ENCODE measurements at regions not wholly inside any gene's neighbourhood (a gene's known extent, or its start where the extent isn't known, plus 50 kb on each side); places are given as distances from the start of the nearest gene placed in this dataset.

DNA sequence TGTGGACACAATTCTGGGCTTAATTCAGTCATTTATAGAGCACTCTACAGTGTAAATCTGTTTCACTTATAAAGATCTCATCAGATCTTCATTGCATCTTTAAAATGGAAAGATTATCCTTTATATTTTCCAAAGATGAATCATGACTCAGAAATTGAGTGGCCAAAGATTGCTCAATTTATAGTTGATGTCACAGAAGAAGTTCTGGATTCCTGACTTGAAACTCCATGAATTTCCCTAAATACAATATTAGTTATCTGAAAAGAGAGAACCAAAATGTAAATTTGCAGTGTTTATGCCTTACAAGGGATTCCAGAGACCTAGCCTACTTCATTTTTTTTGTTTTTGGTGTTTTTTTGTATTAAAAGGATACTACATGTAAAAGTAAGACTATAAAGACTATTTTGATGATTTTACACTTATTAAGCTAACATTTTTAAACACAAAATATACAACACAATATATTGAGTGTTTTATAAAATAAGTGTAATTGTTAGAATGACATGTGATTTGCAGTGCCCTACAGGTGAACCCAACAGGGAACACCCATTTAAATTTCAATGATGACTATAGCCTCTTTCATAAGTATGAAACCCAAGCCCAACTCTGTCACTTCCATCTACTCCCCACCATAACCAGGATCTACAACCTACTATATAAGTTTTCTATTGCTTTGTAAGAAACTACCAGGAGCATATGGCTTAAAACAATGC, 183.5 kb downstream of the PCDH7 start:
- Histone ChIP-seq H3K36me3 (ENCODE audit: control insufficient read depth, insufficient read depth, low read length) (no peaks in the 10 kb centered on the region), H3K27me3 (ENCODE audit: control insufficient read depth, insufficient read depth, low read length) (no peaks in the 10 kb centered on the region), H3K4me3 (ENCODE audit: low read depth, low read length) (no peak overlapping the region)
- no peak for DNase-seq (ENCODE audit: low read depth)
- TF ChIP-seq, protein P1, sequence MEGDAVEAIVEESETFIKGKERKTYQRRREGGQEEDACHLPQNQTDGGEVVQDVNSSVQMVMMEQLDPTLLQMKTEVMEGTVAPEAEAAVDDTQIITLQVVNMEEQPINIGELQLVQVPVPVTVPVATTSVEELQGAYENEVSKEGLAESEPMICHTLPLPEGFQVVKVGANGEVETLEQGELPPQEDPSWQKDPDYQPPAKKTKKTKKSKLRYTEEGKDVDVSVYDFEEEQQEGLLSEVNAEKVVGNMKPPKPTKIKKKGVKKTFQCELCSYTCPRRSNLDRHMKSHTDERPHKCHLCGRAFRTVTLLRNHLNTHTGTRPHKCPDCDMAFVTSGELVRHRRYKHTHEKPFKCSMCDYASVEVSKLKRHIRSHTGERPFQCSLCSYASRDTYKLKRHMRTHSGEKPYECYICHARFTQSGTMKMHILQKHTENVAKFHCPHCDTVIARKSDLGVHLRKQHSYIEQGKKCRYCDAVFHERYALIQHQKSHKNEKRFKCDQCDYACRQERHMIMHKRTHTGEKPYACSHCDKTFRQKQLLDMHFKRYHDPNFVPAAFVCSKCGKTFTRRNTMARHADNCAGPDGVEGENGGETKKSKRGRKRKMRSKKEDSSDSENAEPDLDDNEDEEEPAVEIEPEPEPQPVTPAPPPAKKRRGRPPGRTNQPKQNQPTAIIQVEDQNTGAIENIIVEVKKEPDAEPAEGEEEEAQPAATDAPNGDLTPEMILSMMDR (IDR thresholded peaks at IDR 0.05; ENCODE audit: insufficient read depth, low read length, poor library complexity, severe bottlenecking) = no peak

DNA sequence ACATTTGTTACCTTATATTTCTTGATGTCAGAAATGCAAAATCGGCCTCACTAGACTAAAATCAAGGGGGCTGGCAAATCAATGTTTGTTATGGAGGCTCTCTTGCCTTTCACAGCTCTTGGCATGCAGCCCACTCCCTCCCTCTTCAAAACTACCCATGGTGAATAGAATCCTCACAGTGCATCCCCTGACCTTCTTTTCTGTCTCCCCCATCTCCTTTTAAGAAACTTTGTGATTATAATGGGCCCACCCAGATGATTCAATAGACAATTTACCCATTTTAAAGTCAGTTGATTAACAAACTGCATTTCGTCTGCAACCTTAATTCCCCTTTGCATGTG, 184.0 kb downstream of the PCDH7 start:
- no peak overlapping the region for H3K4me3 ChIP-seq (ENCODE audit: low read depth, low read length)
- no peak for DNase-seq (ENCODE audit: low read depth)
- H3K36me3 ChIP-seq (ENCODE audit: control insufficient read depth, insufficient read depth, low read length) = no peaks in the 10 kb centered on the region
- TF ChIP-seq, protein P1 (IDR thresholded peaks at IDR 0.05; ENCODE audit: insufficient read depth, low read length, poor library complexity, severe bottlenecking) = no peak
- no peaks in the 10 kb centered on the region for H3K27me3 ChIP-seq (ENCODE audit: control insufficient read depth, insufficient read depth, low read length)

DNA sequence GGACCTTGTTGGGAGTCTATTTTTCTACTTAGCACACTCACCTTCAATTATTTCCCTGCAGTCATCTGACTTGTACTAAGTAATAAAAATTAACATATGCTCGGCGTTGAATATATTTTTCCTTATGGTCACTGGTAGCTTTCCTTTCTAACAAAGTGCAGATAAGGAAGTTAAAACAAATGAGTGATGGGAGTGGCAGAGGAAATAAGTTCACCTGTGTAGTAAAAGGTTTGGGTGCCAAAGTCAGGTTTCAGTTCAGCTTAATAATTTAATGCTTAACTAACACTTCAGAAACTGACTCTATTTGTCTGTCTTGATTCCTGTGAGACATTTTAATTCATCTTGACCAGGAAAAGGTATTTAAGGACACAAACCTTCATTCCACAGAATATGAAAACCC, 184.4 kb downstream of the PCDH7 start:
- no peak for DNase-seq (ENCODE audit: low read depth)
- H3K4me3 ChIP-seq (ENCODE audit: low read depth, low read length) = no peak overlapping the region
- TF ChIP-seq, protein P1 (IDR thresholded peaks at IDR 0.05; ENCODE audit: insufficient read depth, low read length, poor library complexity, severe bottlenecking) = no peak
- no peaks in the 10 kb centered on the region for H3K27me3 ChIP-seq (ENCODE audit: control insufficient read depth, insufficient read depth, low read length)
- H3K36me3 ChIP-seq (ENCODE audit: control insufficient read depth, insufficient read depth, low read length) = no peaks in the 10 kb centered on the region

DNA sequence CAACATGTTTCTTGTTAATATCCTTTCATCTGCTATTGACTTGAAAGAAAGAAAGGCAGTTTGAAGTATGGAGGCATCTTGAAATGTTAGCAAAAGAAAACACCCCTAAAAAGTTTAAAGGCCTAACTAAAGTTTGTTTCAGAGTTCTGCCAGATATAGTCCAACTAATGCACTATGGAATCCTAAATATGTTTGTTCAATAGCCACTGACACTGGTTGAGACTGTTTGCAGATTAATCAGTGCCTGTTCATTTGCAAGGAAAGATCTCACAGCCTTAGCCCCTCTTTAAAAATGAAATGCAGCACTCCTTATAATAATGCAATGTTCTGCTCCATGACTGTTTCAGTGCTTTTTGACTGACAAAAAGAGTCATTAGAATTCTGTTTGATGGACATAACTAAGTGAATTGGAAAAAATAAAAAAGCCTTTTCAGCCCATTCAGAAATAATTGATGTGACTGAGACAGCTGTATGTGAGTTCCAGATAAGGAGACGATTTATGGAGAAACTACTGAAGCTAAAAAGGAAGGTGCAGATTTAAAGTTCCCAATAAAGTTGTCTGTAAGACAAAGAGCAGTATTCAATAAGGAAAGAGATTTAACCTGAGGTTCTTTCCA, 192.0 kb downstream of the PCDH7 start:
- Histone ChIP-seq H3K4me3 (ENCODE audit: low read depth, low read length) (no peak overlapping the region), H3K36me3 (ENCODE audit: control insufficient read depth, insufficient read depth, low read length) (no peaks in the 10 kb centered on the region), H3K27me3 (ENCODE audit: control insufficient read depth, insufficient read depth, low read length) (no peaks in the 10 kb centered on the region)
- no peak for DNase-seq (ENCODE audit: low read depth)
- TF ChIP-seq, protein P1 (IDR thresholded peaks at IDR 0.05; ENCODE audit: insufficient read depth, low read length, poor library complexity, severe bottlenecking) = no peak

DNA sequence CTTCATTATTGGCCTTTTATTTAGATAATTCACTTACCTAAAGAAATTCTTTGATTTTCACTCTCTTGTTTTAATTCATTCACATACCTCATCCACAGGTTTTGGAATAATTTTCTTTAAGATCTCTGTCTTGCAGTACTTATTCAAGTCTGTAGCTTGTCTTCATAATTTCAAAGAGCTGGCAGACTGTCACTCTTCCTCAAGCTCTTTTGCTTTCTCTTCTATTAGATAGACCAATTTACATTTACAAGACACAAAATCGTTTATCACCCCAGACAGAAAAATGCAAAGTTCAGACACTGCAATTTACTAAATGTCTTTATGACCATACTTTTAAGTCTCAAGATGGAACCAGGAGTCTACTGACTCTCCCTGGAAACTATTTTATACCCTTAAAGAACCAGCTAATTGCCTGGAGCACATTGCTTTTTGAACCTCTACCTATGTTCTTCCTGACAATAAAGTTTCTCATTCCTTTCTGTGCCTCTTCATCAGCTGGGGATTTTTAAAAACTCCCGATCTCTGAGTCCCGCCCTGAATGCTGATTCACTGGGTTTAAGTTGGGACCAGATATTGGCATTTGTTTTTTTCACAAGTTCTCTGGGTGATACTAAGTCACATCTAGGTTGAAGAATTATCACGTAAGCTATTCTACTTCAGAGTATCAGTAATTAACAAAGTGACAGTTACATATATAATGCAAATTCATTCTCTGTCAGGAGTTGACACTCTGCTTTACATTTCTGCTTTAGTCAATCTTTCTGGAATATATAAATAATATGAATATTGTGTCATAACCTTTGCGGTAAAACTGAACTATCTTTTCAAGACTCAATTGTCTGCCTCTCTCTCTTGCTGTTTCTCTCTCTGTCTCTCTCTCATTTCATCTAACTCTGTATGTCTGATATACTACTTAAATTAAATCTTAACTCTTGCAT, 196.4 kb downstream of the PCDH7 start:
- TF ChIP-seq, protein P1 (IDR thresholded peaks at IDR 0.05; ENCODE audit: insufficient read depth, low read length, poor library complexity, severe bottlenecking) = no peak
- no peaks in the 10 kb centered on the region for H3K27me3 ChIP-seq (ENCODE audit: control insufficient read depth, insufficient read depth, low read length)

More for the DNA sequence above, 196.4 kb downstream of the PCDH7 start:
- no peak for DNase-seq (ENCODE audit: low read depth)
- Histone ChIP-seq H3K36me3 (ENCODE audit: control insufficient read depth, insufficient read depth, low read length) (no peaks in the 10 kb centered on the region), H3K4me3 (ENCODE audit: low read depth, low read length) (no peak overlapping the region)

All from kidney epithelial cell (primary cell).